GM19328 (cell line): ENCODE measurements at regions not wholly inside any gene's neighbourhood (a gene's known extent, or its start where the extent isn't known, plus 50 kb on each side); places are given as distances from the start of the nearest gene placed in this dataset.

Experiments
- ATAC-seq: cut with Tn5 transposase; IDR thresholded peaks from one replicate; pipeline ENCODE4 v1.9.1; 2021; ENCODE audit warnings: mild to moderate bottlenecking, moderate library complexity; ENCODE audit not compliant: unreplicated experiment

DNA sequence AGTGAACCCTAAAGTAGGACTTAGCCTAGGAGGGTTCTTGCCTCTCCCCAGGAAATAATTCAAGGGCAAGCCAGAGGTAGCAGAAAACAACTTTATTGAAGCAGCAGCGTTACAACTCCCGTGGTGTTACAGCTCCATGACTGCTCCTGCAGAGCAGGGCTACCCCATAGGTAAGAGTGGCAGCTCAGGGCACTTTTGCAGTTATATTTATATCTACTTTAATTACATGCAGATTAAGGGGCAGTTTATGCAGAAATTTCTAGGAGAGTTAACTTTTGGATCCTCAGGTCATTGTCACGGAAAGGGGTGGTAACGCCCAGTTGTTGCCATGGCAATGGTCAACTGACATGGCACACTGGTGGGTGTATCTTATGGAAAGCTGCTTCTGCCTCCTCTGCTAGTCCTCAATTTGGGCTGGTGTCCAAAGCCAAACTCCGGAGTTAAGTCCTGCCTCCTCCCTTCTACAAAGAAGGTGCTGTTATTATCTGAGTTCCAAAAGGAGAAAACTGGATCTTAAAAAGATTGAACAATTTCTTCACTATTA lies 1413.0 kb downstream of the DSC3 start:
- ATAC-seq: no peak

DNA sequence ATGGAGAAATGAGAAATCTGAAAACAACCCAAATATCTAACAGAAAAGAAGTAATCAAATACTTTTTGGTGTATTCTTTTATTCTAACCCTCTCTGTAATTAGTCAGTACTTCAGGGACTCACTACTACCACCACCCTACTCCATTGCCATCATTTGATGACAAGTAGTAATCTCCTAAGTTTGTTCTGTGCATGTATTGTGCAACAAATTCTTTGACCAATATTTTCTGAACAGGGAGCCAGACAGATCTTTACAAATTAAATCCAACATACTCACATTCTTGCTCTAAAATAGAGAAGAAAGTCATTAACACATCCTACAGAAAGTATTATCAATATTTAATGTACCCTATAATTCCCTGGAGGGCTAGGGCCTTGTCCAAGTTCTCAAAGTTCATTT lies 1416.4 kb downstream of the DSC3 start:
- no peak for ATAC-seq

DNA sequence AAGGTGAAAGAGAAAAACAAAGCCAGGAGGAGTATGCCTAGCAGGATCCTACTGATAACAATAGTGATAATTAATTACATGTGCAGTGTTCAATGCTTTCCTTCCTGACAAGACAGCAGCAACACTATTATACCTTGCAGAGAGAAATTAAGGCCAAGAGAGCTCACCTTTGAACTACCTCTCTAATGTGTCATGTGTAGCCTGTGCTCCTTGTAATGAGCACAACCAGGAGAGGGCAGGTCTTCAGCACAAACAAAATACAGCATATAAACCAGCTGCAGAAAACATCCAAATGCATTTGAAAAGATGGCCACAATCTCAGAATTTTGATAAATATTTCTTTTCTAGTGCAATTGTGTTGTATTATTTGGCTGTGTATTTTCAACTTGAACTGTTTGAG lies 1425.7 kb downstream of the DSC3 start:
- ATAC-seq: no peak

DNA sequence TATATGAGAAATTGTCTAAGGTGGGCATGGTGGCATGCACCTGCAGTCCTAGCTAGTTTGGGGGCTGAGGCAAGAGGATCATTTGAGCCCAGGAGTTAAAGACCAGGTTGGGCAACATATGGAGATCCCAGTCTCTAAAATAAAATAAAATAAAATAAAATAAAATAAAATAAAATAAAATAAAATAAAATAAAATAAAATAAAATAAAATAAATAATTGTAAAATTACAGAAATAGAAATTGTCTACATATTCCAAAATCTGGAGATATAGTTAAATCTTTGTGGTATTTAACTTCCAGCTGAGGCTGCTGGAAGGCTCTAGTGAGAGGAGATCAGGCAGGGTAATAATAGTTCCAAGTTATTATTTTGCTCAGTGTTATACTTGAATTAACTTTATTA lies 1432.1 kb upstream of the CDH2 start:
- no peak for ATAC-seq

DNA sequence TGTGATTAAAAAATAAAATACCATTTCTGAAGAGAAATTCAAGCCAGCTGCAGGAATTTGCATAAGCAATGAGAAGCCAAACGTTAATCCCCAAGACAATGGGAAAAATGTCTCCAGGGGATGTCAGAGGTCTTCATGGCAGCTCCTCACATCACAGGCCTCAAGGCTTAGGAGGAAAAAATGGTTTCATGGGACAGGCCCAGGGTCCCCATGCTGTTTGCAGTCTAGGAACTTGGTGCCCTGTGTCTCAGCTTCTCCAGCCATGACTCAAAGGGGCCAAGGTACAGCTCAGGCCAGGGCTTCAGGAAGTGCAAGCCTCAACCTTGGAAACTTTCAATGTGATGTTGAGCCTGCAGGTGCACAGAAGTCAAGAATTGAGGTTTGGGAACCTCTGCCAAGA lies 1428.4 kb upstream of the CDH2 start:
- no peak for ATAC-seq

DNA sequence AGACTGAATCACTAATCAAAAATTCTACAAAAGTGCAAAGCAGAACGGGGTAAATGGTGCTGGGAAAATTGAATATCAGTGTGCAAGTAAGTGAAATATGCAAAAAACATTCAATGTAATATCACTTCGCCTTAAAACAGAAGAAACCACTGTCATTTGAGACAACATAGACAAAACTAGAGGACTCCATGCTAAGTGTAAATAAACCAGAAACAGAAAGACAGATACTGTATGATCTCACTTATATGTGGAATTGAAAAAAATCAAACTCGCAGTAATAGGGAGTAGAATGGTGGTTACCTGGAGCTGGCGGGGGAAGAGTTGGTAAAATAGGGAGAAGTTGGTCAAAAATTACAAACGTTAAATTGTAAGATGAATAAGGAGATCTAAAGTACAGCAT lies 1420.0 kb upstream of the CDH2 start:
- no peak for ATAC-seq

DNA sequence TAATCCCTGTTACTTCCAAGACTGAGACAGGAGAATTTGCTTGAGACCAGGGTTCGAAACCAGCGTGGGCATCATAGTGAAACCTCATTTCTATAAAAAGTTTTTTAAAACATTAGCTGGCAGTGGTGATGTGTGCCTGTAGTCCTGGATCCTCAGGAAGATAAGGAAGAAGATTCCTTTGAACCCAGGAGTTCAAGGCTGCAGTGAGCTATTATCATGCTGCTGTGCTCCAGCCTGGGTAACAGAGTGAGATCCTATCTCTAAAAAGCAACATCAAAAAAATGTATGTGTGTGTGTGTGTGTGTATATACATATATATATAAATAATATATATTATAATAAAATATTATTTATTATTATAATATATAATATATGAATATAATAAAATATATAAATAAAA lies 1417.6 kb upstream of the CDH2 start:
- ATAC-seq: no peak

DNA sequence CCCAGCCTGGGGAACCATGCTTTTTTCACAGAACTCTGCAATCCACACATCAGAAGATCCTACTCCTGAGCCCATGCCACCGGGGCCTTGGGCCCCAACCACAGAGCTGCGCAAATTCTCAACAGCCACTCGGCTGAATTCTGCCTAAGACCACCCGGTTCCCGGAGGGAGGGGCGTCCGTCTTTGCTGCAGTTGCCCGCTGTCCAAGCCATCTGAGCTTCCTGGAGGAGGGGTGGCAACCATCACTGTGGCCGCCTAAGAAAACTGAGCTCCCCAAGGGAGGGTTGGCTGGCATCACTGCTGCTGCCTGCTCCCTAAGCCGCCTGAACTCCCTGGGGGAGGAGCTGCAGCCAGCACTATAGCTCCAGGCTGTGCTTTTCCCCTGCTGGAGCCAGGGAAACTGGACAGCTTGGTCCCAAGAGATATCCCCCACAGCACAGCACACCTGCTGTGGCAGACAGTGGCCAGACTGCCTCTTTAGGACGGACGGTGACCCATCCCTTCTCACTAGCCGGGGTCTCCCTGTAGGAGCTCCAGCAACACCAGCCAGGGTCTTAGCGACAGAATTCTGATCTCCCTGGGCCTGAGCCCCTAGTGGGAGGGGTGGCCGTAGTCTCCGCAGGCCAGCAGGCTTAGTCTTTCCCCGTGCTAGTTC lies 1411.6 kb upstream of the CDH2 start:
- no peak for ATAC-seq

DNA sequence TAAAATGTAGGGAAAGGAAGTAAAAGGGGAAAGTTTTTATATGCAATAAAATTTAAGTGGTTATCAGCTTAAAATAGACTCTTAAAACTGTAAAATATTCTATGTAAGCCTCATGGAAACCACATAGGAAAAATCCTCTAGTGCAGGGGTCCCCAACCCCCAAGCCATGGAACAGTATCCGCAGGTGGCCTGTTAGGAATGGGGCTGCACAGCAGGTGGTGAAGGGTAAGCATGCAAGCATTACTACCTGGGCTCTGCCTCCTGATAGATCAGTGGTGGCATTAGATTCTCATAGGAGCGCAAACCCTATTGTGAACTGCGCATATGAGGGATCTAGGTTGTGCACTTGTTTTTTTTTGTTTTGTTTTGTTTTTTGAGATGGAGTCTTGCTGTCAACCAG lies 1409.3 kb upstream of the CDH2 start:
- no peak for ATAC-seq

DNA sequence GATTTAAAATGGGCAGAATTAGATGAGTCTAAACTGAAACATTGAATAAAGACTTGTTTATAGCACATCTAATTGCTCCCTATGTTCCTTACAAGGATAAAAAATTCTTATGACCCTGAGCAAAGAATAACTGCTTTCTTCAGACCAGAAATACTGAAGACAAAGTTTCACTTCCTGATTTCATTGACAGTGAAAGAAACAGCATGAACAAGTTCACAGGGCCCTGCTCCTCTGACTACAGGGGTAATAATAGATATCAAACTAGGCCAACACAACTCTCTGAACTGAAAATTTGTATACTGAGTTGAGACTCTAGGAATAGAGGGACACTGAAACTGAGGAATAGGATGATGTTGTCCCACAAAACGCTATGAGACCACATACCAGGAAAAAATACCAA lies 1383.3 kb upstream of the CDH2 start:
- ATAC-seq: peak; percentile 96

DNA sequence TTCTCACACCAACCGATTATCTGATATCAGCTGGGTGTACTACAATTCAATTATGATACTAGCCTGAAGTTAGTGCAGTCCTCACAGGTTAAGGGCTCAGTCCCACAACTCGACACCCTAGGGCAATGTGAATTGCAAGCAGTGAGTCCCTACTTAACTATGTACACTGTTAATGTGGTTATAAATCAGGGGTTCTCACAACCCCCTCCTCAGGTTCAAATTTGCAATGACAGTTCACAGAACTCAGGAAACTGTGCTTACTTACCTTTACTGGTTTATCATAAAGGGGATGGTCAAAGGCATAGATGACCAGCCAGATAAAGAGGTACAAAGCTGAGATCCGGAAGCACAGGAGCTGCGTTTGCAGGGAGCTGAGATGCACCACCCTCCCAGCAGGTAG lies 1379.1 kb upstream of the CDH2 start:
- no peak for ATAC-seq

DNA sequence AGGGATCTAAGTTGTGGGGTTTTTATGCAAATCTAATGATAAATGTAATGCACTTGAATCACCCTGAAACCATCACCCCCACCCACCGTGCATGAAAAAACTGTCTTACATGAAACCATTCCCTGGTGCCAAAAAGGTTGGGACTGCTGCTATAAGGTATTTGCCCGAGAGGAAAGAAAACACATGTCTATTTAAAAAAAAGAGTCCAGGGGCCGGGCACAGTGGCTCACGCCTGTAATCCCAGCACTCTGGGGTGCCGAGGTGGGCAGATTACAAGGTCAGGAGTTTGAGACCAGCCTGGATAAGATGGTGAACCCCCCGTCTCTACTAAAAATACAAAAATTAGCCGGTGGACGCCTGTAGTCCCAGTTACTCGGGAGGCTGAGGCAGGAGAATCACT lies 1372.8 kb upstream of the CDH2 start:
- ATAC-seq: no peak

DNA sequence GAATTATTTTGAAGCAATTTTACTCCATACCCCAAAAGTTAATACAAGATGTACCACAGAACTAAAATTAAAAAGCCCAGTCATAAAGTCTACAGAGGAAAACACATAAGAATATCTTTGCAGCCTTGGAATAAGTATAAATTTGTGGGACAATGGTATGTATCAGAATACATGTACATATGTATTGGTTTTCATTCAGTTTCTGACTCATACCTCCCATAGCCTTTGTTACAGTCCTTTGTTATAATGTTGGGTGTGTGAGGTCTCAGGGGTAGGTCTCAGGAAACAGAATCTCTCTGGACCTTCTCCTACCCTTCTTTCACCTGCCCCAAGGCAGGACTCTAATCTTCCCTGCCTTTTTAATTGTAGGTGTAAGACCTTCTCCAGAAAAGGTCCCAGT lies 1370.7 kb upstream of the CDH2 start:
- no peak for ATAC-seq

DNA sequence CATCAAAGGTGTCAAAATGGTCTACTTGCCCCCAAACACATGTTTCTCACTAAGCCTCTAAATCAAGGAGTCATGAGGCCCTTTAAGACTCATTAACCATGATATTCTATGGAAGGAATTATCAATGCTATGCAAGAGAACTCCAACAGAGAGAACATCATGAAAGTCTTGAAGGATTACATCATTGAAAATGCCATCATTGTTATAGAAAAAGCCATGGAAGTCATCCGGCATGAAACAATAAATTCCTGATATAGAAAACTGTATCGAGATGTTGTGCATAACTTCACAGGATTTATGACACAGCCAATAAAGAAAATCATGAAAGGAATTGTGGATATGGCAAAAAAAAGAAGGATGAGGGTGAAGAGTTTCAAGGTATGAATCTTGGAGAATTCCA lies 1363.6 kb upstream of the CDH2 start:
- no peak for ATAC-seq

DNA sequence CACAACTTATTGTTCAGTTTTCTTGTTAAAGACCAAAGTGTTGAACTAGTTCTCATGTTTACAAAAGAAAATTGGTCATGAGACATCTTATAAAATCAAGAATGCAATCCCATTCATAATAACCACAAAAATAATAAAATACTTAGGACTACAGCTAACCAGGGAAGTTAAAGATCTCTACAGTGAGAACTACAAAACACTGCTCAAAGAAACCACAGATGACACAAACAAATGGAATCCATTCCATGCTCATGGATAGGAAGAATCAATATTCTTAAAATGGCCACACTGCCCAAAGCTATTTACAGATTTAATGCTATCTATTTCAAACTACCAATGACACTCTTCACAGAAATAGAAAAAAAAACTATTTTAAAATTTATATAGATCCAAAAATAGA lies 1354.8 kb upstream of the CDH2 start:
- ATAC-seq: no peak

DNA sequence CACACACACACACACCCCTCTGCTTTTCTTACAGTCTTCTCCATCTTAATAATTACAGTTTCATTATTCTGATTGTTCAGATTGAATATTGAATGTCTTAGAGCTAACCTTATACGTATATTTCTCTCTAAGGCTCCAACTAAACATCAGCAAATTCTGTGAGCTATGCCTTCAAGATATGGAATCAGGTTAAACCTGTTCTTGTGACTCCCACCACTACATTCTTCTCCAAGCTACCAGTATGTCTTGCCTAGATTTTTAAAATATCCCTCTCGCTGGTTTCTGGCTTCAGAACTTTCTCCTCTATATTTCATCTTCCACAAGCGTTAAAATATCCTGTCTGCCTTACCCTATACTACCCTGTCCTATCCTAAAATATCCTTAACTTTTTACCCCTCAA lies 1346.4 kb upstream of the CDH2 start:
- ATAC-seq: no peak

DNA sequence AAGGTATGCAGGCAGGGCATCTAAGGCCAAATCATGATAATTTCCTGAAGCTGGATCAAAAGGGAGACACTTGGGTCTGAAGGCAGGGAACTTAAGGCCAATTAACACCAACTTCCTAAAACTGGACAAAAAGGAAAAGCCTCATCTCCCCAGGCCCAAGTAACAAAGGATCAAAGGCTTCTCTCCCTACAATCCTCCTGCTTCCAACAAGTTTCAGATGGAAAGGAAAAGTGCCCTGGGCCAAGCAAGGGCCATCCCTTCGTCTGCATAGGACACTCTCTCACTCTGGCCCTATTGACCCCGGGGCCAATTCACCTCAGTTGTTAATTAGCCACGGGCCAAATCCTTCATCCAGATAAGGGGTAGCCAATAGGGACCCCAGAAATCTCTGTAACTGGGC lies 1335.8 kb upstream of the CDH2 start:
- no peak for ATAC-seq

DNA sequence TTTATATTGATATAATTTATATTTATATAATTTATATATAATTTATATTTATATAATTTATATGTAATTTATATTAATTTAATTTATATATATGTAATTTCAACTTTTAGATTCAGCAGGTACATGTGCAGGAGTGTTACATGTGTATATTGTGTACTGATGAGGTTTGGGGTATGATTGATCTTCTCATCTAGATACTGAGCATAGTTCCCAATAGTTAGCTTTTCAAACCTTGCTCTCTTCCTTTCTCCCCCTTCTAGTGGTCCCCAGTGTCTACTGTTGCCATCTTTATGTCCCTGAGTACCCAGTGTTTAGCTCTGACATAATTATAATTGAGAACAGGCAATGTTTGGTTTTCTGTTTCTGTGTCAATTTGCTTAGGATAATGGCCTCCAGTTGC lies 1335.3 kb upstream of the CDH2 start:
- ATAC-seq: no peak

DNA sequence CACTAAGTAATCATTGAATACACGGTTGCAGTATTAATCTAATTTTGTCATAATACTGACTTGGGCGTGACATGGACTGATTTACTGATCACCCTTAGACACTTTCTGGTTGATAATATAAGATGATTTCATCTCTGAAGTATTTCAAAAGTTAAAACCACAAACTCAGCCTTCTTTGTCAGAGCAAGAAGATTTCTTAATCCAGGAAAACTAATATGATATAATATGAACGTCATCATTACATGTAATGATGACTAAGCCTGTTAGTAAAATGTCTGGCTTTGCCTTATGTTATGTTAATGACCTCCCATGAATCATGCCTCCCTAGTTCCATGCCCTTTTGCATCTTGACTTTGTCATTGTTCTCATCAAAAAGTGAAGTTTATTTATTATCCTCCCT lies 1325.0 kb upstream of the CDH2 start:
- no peak for ATAC-seq

DNA sequence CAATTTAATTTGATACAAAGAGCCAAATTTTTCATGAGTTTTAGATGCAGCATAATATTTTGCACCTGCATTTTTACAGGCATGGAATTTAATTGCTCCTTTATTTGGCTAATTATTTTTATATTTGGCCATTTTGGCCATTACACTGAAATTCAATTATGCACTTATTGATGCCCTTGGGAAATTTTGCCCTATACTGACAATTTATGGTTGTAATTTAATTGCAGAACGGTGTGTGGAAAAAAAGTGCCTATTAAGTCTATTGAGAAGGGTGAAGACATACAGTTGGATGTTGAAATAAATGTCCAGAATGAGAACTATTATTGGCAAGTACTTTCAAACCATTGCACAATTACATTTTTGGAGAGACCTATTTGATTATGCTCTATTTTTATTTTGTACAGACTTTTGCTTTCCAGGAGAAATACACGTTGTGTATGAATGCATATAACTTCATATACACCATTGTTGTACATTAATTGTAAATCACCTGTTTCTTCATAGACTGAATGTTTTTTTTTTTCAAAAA lies 1319.3 kb upstream of the CDH2 start:
- no peak for ATAC-seq

DNA sequence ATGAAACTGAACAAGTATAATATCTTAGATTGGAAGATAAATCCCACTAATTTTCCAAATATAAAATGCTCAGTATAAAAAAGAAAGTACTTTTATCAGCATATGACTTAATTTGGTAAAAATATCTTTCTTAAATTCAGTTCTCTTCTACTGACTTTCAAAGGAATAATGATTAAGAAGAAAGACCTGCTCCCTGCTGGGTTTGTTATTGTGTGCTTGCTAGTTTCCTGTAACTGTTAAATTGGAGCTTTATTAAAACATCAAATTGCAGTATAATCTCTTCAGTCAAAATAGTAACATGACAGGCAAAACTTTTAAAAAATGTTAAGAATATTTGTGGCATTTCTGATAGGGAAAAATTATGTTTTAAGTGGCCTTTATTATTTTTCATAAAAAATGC lies 1317.4 kb upstream of the CDH2 start:
- no peak for ATAC-seq

DNA sequence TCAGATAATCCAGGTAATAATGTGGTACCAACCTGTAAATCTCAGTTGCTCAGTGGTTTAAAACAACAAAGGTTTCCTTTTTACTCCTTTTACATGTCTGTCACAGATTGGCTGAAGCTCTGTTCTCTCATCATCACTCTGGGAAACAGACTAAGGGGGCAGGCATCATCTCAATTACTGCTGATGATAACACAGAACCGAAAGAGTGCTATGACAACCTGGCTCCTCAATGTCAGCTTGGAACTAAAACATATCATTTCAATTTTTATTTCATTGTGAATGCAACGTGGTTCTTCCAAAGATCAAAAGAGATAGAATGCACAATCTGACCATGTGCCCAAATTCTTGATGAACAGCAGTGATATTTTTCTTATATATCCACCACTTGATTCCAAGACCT lies 1315.0 kb upstream of the CDH2 start:
- no peak for ATAC-seq

DNA sequence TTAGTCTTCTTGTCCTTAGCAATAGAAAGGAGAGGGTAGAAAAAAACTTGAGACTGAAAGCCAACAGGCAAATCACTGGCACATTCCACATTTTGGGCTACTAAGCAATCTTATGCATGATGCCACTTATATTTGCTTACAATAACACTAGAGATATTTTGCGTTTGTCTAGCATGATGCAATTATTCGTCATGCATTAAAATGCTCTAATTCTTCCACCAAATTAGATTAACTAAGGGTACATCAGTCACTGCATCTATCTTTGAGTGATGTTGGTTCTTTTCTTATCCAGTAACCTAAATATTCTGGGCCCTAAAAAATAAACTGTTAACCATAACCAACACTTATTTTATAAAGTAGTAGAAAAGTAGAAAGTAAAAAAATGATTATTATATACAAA lies 1311.7 kb upstream of the CDH2 start:
- ATAC-seq: no peak
